T-helper 17 cell (primary cell): ENCODE measurements at regions not wholly inside any gene's neighbourhood (a gene's known extent, or its start where the extent isn't known, plus 50 kb on each side); places are given as distances from the start of the nearest gene placed in this dataset.
A peak's percentile ranks its signal among the peaks of the same experiment; 100 is the strongest.

Experiments
- ATAC-seq: fragments of 150-1000 bp; cut with Tn5 transposase; 2 replicates; pipeline ENCODE4 v1.10.0; 2021; ENCODE audit warnings: mild to moderate bottlenecking, moderate library complexity
- DNase-seq, 3 donors: peaks; one replicate each; pipeline versions ENCODE4 v3.0.0 to v3.0.0-alpha.2; 2020 to 2021
- H3K9me3 ChIP-seq: one replicate; pipeline ENCODE4 v1.7.0; 2013; ENCODE audit warnings: low read length, mild to moderate bottlenecking; ENCODE audit not compliant: control insufficient read depth, poor library complexity, severe bottlenecking
- H3K27ac Mint-ChIP-seq: one replicate; pipeline ENCODE4 v1.8.0; 2022; ENCODE audit warnings: mild to moderate bottlenecking, moderate library complexity, mixed read lengths
- H3K27me3 Mint-ChIP-seq: one replicate; pipeline ENCODE4 v1.8.0; 2022; ENCODE audit warnings: mixed read lengths
- H3K36me3 Mint-ChIP-seq: one replicate; pipeline ENCODE4 v1.8.0; 2022; ENCODE audit warnings: low read depth, mixed read lengths
- H3K4me1 Mint-ChIP-seq: one replicate; pipeline ENCODE4 v1.8.0; 2022; ENCODE audit warnings: mild to moderate bottlenecking, mixed read lengths
- H3K4me3 Mint-ChIP-seq: one replicate; pipeline ENCODE4 v1.8.0; 2022; ENCODE audit warnings: mild to moderate bottlenecking, moderate library complexity, mixed read lengths

- H3K36me3 Mint-ChIP-seq: no peaks in the 10 kb centered on the region
- no peaks in the 10 kb centered on the region for H3K9me3 ChIP-seq
- H3K27me3 Mint-ChIP-seq: peaks cover 5% of the 10 kb centered on the region
- H3K4me3 Mint-ChIP-seq: peak overlapping the region; percentile 83
- ATAC-seq: no peak
- H3K27ac Mint-ChIP-seq: peak overlapping the region; percentile 68
- no peak for DNase-seq
- H3K4me1 Mint-ChIP-seq: peaks cover 37% of the 10 kb centered on the region
These were observed 105.9 kb upstream of the ID2 start for GRCh38 chr2:8575834-8576423.

GRCh38 chr2:8576525-8577167, 105.2 kb upstream of the ID2 start:
- H3K9me3 ChIP-seq: no peaks in the 10 kb centered on the region
- Mint-ChIP-seq H3K36me3 (no peaks in the 10 kb centered on the region), H3K4me3 (peak overlapping the region; percentile 83), H3K27me3 (peaks cover 5% of the 10 kb centered on the region), H3K27ac (peak overlapping the region; percentile 68), H3K4me1 (peaks cover 40% of the 10 kb centered on the region)
- DNase-seq: no peak
- ATAC-seq: peak; percentile 77

GRCh38 chr2:8577573-8577972, 104.3 kb upstream of the ID2 start:
- no peak for DNase-seq
- no peak for ATAC-seq
- Mint-ChIP-seq H3K4me1 (peaks cover 35% of the 10 kb centered on the region), H3K27me3 (peaks cover 5% of the 10 kb centered on the region), H3K4me3 (no peak overlapping the region), H3K36me3 (no peaks in the 10 kb centered on the region), H3K27ac (peak overlapping the region; percentile 68)
- H3K9me3 ChIP-seq: no peaks in the 10 kb centered on the region

- Mint-ChIP-seq H3K36me3 (no peaks in the 10 kb centered on the region), H3K4me3 (no peak overlapping the region), H3K4me1 (peaks cover 35% of the 10 kb centered on the region), H3K27ac (no peak overlapping the region), H3K27me3 (peaks cover 5% of the 10 kb centered on the region)
- ATAC-seq: no peak
- H3K9me3 ChIP-seq: no peaks in the 10 kb centered on the region
- no peak for DNase-seq
These were observed 103.3 kb upstream of the ID2 start for GRCh38 chr2:8578335-8579244.

GRCh38 chr2:8579485-8580085, 102.3 kb upstream of the ID2 start:
- Mint-ChIP-seq H3K4me3 (no peak overlapping the region), H3K27ac (no peak overlapping the region), H3K27me3 (peaks cover under 1% of the 10 kb centered on the region), H3K4me1 (peaks cover 35% of the 10 kb centered on the region), H3K36me3 (no peaks in the 10 kb centered on the region)
- no peak for DNase-seq
- H3K9me3 ChIP-seq: no peaks in the 10 kb centered on the region
- no peak for ATAC-seq

GRCh38 chr2:8580316-8581233, 101.3 kb upstream of the ID2 start:
- Mint-ChIP-seq H3K27ac (no peak overlapping the region), H3K36me3 (no peaks in the 10 kb centered on the region), H3K27me3 (no peaks in the 10 kb centered on the region), H3K4me1 (peaks cover 29% of the 10 kb centered on the region), H3K4me3 (no peak overlapping the region)
- H3K9me3 ChIP-seq: no peaks in the 10 kb centered on the region
- DNase-seq (no peak), ATAC-seq (no peak)

GRCh38 chr2:8581234-8581561, 100.7 kb upstream of the ID2 start:
- Mint-ChIP-seq H3K4me1 (peaks cover 25% of the 10 kb centered on the region), H3K36me3 (no peaks in the 10 kb centered on the region), H3K27ac (no peak overlapping the region), H3K27me3 (no peaks in the 10 kb centered on the region), H3K4me3 (no peak overlapping the region)
- ATAC-seq (no peak), DNase-seq (no peak)
- H3K9me3 ChIP-seq: no peaks in the 10 kb centered on the region

- ATAC-seq: no peak
- Mint-ChIP-seq H3K27me3 (peaks cover 4% of the 10 kb centered on the region), H3K36me3 (no peaks in the 10 kb centered on the region), H3K4me1 (peaks cover 21% of the 10 kb centered on the region), H3K4me3 (no peak overlapping the region), H3K27ac (no peak overlapping the region)
- no peaks in the 10 kb centered on the region for H3K9me3 ChIP-seq
- DNase-seq: no peak
These were observed 100.2 kb upstream of the ID2 start for GRCh38 chr2:8581601-8582041.

- ATAC-seq (no peak), DNase-seq (no peak)
- Mint-ChIP-seq H3K36me3 (no peaks in the 10 kb centered on the region), H3K4me3 (no peak overlapping the region), H3K27ac (no peak overlapping the region), H3K4me1 (peaks cover 16% of the 10 kb centered on the region), H3K27me3 (peaks cover 5% of the 10 kb centered on the region)
- H3K9me3 ChIP-seq: no peaks in the 10 kb centered on the region
These were observed 99.7 kb upstream of the ID2 start for GRCh38 chr2:8582191-8582590.

- Mint-ChIP-seq H3K4me1 (peaks cover 18% of the 10 kb centered on the region), H3K4me3 (peak overlapping the region; percentile 50), H3K36me3 (no peaks in the 10 kb centered on the region), H3K27me3 (peaks cover 10% of the 10 kb centered on the region), H3K27ac (peak overlapping the region; percentile 9)
- ATAC-seq (no peak), DNase-seq (no peak)
- no peaks in the 10 kb centered on the region for H3K9me3 ChIP-seq
These were observed 99.0 kb upstream of the ID2 start for GRCh38 chr2:8582651-8583399.

GRCh38 chr2:8583400-8584173, 98.3 kb upstream of the ID2 start:
- peaks cover 18% of the 10 kb centered on the region for H3K4me1 Mint-ChIP-seq
- DNase-seq: peak; percentile 30 to 53 (median 43)
- peak; percentile 88 for ATAC-seq
- no peaks in the 10 kb centered on the region for H3K9me3 ChIP-seq
- H3K27ac Mint-ChIP-seq: peak overlapping the region; percentile 9
- peak overlapping the region; percentile 67 for H3K4me3 Mint-ChIP-seq
- peaks cover 16% of the 10 kb centered on the region for H3K27me3 Mint-ChIP-seq
- no peaks in the 10 kb centered on the region for H3K36me3 Mint-ChIP-seq
